ENCODE measurements at regions not wholly inside any gene's neighbourhood (a gene's known extent, or its start where the extent isn't known, plus 50 kb on each side); places are given as distances from the start of the nearest gene placed in this dataset.

- no peak overlapping the region for H2BK120ac ChIP-seq (ENCODE audit: low read depth, low read length, poor library complexity, severe bottlenecking)
- Mint-ChIP-seq H3K4me1 (peaks cover 0 to 2% of the 10 kb centered on the region in 2 experiments; a peak in 2 of 4 replicates), H3K36me3 (ENCODE audit: insufficient read depth in 1 of 3, low read depth in 3 of 3) (no peaks in the 10 kb centered on the region), H3K9me3 (peaks cover 3 to 13% of the 10 kb centered on the region in 2 experiments; a peak in 1 of 5 replicates), H3K27ac (no peak overlapping the region), H3K4me3 (no peak overlapping the region), H3K27me3 (ENCODE audit: low read depth) (no peaks in the 10 kb centered on the region)
- no peaks in the 10 kb centered on the region for H3K23me2 ChIP-seq (ENCODE audit: insufficient read length, low read depth, low read length, poor library complexity, severe bottlenecking)
- H3T11ph ChIP-seq (ENCODE audit: low read length) = no peak overlapping the region
- no peaks in the 10 kb centered on the region for H3K79me2 ChIP-seq (ENCODE audit: insufficient read depth, low read length)
- H3K14ac ChIP-seq (ENCODE audit: insufficient read depth, low read length) = no peak overlapping the region
- no peak overlapping the region for H2BK20ac ChIP-seq (ENCODE audit: low read depth, low read length, poor library complexity, severe bottlenecking)
- no peak overlapping the region for H3K9ac ChIP-seq (ENCODE audit: extremely low read depth, insufficient read length, low read length)
- no peak overlapping the region for H3K4me2 ChIP-seq (ENCODE audit: insufficient read depth, insufficient read length, low read length)
- H3K4ac ChIP-seq (ENCODE audit: low read depth, low read length) = no peak overlapping the region
- no peaks in the 10 kb centered on the region for H3K79me1 ChIP-seq (ENCODE audit: insufficient read depth, low read depth, low read length, poor library complexity, severe bottlenecking)
- H3K23ac ChIP-seq (ENCODE audit: insufficient read length, low read depth, low read length) = no peak overlapping the region
- H2AFZ ChIP-seq (ENCODE audit: low read length) = no peak overlapping the region
- TF ChIP-seq CTCF (conservative IDR thresholded peaks at IDR 0.05) = no peak
- no peaks in the 10 kb centered on the region for H3K4me1 ChIP-seq (ENCODE audit: insufficient read depth, low read length)
- H3K27ac ChIP-seq (ENCODE audit: insufficient read length, low read depth, low read length) = no peak overlapping the region
- no peak overlapping the region for H4K5ac ChIP-seq (ENCODE audit: insufficient read length, low read depth, low read length)
- no peaks in the 10 kb centered on the region for H3K9me3 ChIP-seq (ENCODE audit: control insufficient read depth, low read depth, low read length)
- H4K8ac ChIP-seq (replicated peaks; ENCODE audit: insufficient read length, low read depth, low read length) = no peak overlapping the region
- DNase-seq = no peak
- H2BK15ac ChIP-seq (ENCODE audit: low read depth, low read length) = no peak overlapping the region
- no peak overlapping the region for H2AK5ac ChIP-seq (ENCODE audit: insufficient read length, low read length)
- H4K20me1 ChIP-seq (ENCODE audit: control insufficient read depth, insufficient read depth, insufficient read length) = no peaks in the 10 kb centered on the region
- H3K18ac ChIP-seq (ENCODE audit: insufficient read length, low read depth, low read length) = no peak overlapping the region
- H2BK12ac ChIP-seq (ENCODE audit: insufficient read length, low read depth, low read length) = no peak overlapping the region
- H2BK5ac ChIP-seq (ENCODE audit: insufficient read length, low read length) = no peak overlapping the region
- no peak overlapping the region for H3K56ac ChIP-seq (ENCODE audit: insufficient read length, low read depth, low read length)
- no peaks in the 10 kb centered on the region for H3K27me3 ChIP-seq (ENCODE audit: insufficient read depth, low read length)
- WGBS (ENCODE audit: extremely low coverage, insufficient read length, low lambda C conversion rate) = no CpG with 5 or more reads among the region's 1 CpG
- H4K91ac ChIP-seq (ENCODE audit: insufficient read length, low read depth, low read length) = no peak overlapping the region
These were observed 457.6 kb downstream of the TMEM182 start for GRCh38 chr2:103219398-103219797.
